Embryonic facial prominence (tissue), 1 donor: ENCODE measurements at regions not wholly inside any gene's neighbourhood (a gene's known extent, or its start where the extent isn't known, plus 50 kb on each side); places are given as distances from the start of the nearest gene placed in this dataset.

Source experiments
- DNase-seq: peaks from one replicate; pipeline ENCODE4 v3.0.0-alpha.2; 2016; ENCODE audit errors: extremely low spot score

DNA sequence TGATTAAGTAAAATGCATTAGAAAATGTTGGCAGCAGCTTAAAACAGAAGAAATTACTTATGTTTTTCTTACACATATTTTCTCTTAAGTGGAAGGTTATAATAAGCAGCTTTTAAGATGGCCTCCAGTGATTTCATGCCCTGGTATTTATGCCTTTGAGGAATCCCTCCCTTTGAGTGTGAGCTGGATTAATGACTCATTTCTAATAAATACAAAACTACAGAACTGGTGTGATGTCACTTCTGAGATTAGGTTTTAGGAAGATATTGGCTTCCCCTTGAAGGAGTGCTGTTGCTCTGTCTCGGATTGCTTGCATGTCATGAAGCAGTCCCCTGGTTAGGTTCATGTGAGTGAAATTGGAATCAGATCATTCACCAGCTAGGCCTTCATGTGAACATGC lies 143.2 kb upstream of the EPHA7 start:
- no peak for DNase-seq

DNA sequence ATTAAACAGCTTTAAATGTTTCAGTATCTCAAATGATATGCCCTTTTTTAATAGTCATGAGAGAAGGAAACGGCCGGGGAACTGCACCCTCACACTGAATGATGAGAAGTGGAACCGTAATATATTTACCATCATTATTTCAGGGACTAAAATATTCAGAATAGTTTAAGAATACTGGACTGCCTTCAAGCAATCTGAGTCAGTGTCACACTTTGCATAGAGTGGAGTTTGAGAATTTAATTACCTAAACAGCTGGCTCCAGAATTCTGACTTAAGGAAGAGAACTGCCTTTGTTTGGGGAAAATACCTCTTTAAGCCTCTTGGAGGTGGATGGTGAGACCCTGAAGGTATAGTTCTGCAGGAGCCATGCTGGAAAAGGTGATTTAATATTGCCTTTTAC lies 135.9 kb upstream of the EPHA7 start:
- no peak for DNase-seq

DNA sequence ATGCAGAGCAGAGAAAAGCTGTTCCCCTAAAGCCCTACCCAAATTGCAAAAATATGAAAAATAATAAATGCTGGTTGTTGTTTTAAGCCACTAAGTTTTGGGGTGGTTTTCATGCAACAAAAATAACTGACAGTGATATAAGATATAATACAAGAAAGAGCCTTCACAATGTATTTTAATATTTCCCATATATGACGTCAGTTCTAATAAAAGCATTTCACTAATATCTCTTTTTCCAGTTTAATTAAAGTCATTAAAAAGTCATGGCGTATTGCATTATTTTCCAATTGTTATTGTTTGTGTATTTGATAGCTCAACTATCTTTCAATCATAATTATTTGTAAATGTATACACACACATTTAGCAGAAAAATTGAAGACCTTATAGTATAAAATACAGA lies 134.7 kb upstream of the EPHA7 start:
- no peak for DNase-seq

DNA sequence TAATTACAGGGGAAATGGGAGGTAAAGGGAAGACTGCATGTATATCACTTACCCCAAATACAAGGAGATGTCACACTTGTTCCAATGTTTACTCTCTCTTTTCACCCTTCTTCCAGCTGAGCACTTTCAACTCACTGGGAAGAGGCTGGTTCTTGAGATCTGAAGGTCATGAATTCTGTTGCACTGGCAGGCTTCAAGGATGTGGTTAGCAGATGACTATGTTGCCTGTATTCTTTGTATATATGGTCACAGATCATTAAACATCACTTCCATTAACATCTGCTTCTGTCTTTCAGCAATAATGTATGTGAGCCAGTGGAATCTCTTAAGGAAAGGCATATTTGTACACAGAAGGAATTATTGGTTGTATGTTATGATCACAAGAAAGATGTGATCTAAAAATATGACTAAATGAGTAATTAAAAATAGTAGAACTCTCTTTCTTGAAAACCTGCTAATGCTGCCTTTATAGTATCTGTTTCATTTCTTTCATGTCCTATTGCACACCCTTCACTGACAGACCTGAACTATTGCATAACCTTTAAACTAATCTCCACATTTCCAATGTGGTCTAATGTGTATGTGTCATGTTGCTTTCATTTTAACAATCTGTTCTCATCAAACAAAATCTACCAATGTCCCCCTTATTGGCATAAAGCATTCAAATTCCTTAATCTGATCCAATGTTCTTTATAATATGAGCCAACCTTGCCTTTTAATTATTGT lies 131.4 kb upstream of the EPHA7 start:
- DNase-seq, result no peak

DNA sequence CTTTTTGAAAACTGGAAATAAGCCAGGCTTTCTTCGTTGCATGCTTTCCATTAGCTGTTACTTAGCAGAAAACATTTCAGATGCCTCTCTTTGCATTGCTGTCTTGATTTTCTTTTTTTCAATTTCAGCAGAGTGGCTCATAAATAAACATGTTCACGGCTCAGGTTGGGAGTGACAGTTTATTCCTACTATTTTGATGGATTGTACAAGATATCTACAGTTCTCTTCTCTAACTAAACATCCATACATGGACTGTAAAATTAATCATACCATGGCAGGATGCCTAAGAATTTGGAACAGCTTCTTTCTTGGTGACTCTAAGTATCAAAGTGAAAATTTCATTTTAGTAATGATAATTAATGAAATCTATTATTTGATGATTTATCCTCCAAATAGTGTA lies 130.5 kb upstream of the EPHA7 start:
- DNase-seq, result no peak

DNA sequence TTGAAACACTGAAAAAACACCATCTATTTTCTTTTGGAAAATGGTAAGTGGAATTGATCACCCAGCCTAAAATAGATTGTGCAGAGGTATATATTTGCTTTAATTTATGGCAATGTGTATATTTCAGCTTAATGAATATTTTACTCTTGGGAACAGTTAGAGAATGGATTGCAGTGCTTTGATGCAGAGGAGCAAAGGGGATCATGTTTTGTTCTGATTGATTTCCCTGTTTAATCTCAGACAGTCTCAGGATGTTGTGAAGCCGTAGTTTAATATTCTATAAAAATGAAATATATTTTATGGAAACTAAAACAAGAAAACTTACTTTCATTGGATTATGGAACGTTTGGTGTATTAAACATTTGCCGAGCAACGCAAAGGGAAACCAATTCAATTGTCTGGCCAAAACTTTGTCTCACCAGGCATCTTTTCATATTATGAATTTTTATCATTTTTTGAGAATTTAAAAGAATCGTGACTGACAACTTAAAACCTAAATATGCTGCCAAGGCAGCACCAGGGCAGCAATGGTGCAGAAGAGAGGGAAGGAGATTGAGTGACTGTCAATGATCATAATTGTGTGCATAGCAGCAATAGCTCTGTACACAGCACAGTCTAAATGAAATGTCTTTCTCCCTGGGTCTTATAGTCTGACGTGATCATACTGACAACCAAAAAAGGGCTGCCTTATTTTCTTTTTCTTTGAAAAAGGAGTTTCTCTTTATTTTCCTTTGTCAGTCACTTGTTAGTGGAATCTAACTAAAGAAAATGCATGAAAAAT lies 105.5 kb upstream of the EPHA7 start:
- no peak for DNase-seq

DNA sequence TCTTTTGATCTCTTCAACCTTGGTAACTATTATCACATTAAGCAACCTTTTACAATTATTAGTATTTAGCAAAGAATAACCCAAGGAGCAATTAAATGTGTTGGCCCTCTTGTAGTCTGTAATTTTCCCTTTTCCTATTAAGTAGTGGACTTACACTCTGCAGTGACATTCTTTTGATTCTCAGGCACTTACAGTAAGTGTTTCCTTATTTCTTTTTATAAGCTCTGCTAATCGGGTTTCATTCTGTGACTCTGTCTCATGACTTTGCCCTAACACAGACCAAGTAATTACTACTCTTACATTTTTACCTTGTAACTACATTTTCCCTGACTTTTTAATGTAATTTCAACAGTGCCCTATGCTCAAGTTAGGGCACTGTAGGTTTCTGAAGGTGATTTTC lies 104.0 kb upstream of the EPHA7 start:
- DNase-seq, result no peak

DNA sequence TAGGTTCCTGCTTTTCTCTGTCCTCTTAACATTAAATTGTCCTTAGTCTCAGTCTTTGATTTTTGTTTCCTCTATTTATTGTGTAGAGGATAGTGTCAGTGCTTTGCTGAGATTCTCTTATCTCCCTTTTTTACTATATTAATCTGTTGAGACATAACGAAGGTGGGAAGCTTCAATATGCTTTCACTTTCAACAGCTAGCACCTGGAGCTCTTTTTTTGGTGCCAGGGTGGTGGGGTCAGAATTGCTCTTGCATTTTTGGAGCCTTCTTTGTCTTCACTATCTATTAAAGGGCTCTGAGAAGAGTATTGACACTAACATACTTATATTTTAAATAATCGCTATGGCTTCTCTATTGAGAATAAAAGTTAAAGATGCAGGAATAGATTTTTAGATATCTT lies 97.1 kb upstream of the EPHA7 start:
- DNase-seq, result no peak

DNA sequence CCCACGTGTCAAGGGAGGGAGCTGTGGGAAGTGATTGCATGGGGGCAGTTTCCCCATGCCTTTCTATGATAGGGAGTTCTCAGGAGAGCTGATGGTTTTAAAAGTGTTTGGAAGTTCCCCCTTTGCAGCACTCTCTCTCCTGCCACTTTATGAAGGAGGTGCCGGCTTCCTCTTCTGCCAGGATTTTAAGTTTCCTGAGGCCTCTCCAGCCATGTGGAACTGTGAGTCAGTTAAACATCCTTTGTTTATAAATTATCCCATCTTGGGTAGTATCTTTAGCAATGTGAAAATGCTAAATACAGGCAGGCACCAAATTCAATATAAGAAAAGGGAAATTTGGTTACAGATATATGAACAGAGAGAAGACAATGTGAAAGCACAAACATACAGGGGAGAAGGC lies 96.4 kb upstream of the EPHA7 start:
- no peak for DNase-seq

DNA sequence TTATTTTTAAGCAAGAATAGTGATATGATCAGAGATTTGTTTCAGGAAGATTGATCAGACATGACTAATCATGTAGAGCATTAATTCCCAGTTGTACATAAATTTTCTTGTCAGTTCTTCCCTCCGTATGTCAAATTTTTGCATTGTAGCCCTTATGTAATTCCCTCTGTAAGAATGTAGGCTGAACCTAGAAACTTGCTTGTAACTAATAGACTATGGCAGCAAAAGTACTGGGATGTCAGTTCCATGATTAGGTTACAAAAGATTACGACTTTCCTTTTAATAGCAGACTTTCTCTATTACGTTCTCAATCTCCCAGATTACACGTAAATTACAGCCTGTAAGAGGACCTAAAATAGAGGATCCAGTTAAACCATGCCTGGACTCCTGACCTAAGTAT lies 79.4 kb upstream of the EPHA7 start:
- no peak for DNase-seq

DNA sequence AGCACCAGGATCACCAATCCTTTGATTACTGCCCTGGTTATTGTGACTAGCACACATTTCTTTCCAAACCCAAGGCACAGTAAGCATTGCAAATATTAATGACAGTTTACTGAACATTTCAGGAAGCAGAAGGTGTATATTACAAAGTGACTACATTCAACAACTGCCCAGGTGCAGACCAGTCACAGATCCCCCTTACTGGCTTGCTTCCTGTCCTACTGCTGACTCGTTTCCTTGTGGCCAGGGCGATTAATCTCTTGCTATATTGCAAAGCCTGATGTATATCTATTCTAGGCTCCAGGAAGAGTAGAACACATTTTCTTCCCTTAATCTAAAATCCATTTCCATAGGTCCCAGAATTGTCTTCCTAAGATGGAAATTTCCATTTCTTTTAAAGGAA lies 77.2 kb upstream of the EPHA7 start:
- DNase-seq, result no peak

DNA sequence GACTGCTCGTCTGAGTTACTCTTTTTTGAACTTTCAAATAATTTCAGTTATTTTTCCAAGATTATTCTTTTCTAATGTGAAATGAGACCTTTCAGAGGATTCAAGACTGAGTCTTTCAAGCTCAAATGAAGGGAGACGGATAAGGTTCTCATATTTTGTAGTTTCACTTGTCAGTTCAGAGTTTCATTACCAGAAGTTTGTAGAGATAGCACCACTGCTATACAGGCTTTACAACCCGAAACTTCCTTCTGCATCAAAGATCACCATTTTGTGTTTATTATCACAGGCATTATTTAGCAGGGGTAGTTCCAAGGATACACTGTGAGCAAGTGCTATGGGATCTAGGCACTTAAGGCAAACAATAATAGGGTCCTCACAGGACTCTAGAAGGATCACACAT lies 74.7 kb upstream of the EPHA7 start:
- no peak for DNase-seq

DNA sequence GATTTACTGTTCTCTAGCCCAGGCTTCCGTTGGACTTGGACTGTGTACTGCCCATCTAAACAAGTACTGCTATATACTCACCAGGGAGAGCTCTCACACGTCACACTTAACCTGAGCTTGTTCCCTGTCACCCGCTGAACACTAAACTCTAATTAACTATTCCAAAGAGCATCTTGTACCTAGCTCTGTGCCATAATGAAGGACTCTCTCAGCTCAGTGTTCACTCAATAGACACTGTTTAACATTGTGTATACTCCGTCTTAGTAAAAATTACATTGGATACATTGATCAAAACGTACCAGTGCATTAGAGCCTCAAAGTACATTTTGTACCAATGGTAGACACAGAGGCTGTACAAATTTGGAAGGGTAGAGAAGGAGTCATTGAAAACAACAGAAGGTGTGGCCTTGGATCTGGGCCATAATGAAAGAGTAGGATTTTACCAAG lies 55.4 kb upstream of the EPHA7 start:
- no peak for DNase-seq

DNA sequence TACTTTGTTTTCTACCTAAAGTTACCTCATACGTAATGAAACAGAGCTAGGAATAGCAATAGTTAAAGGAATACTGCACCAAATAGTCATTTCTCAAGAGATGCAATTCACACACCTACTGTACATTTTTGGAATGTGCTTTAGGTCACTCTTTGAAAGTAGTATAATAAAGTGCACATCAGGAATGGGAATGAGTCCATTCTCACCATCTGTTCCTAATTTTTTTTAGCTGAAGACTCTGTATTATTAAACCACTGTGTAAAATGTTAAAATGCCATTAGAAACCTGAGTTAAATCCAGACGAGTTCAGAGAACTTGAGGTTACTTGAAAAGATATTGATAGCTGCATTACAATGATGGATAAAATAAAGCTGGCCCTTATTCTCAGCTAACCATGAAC lies 51.9 kb upstream of the EPHA7 start:
- DNase-seq, result no peak
